IPS-18c (cell line): ENCODE measurements at regions not wholly inside any gene's neighbourhood (a gene's known extent, or its start where the extent isn't known, plus 50 kb on each side); places are given as distances from the start of the nearest gene placed in this dataset.

Source experiments
- H3K4me3 ChIP-seq: 2 replicates; pipeline ENCODE4 v1.7.0; 2013; ENCODE audit warnings: low read depth, mild to moderate bottlenecking, low read length, moderate library complexity; ENCODE audit not compliant: insufficient read depth
- H3K9me3 ChIP-seq: one replicate; pipeline ENCODE4 v1.6.1; 2013; ENCODE audit warnings: mild to moderate bottlenecking, low read length, moderate library complexity; ENCODE audit not compliant: control insufficient read depth, insufficient read depth

DNA sequence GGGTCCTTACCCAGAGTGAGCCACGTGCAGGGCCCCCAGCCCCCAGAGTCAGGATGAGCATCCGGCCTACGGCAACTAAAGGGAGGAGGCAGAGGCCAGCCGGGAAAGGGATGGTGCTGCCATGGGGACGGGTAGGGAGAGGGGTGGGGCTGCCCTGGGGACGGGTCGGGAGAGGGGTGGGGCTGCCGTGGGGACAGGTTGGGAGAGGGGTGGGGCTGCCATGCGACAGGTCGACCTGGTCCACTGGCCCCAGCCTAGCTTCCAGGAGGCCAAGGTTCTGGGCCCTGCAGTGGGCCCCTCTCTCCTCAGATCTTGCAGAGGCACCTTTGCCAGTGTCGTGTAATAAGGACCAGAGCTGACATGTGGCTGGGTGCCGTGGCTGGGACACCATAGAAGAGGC, 187.7 kb downstream of the BRD1 start:
- H3K9me3 ChIP-seq, result no peaks in the 10 kb centered on the region
- H3K4me3 ChIP-seq, result no peak overlapping the region

DNA sequence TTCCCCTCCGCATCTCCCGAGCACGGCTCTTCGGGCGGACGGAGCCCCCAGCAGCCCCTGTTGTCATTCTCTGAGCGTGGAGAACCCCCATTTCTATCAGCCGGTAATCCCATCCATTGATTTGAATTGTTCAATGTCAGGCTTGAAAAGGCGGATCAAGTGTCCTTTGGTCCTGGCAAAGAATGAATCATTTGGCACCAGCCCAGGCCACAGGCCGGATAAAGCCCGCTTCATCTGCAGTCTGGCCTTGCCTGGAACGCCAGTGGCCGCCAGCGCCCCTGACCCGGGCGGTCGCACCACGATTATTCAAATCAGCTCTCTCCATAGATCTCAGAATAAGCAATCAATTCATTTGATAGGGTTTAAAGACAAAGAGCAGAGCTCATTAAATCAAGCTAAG, 188.9 kb downstream of the BRD1 start:
- no peaks in the 10 kb centered on the region for H3K9me3 ChIP-seq
- no peak overlapping the region for H3K4me3 ChIP-seq

DNA sequence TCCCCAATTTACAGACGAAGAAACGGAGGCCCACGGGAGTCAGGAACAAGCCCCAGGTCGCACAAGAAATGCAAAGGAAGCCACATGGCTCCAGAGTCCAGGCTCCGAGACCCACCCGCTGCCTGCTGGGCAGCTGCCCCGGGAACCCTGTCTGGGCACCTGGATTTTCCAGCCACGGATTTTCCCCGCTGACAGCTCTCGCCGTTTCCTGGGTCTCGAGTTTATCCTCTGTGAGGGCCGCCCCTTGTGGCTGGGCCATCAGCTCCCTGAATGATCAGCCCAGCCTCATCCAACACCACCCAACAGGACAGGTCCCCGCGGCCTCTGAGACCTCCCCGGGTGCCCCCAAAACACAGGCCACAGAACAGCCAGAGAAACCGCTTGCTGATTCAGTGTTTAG, 189.7 kb downstream of the BRD1 start:
- Histone ChIP-seq H3K4me3 (no peak overlapping the region), H3K9me3 (no peaks in the 10 kb centered on the region)

DNA sequence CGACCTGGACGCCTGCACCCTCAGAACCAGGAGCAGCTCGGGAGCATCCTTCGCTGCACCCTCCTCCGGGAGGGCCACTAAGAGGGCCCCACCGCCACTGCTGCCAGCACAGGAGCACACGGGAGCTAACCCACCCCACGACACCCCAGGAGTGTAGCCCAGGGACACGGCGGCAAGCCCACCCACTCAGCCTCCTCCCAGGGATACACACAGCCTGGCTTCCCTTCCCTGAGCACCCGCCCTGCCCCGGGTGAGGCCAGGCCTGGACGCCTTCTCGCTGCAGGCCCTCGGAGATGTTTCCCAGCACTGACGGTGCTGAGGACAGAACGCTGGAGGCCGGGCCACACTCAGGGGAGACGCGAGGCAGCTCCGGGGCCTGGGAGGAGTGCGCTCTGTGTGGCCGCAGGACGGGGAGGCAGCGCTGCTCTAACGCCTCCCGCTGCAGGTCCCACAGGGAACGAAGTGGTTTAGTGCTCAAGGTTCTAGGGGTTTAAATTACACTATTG, 190.4 kb downstream of the BRD1 start:
- no peak overlapping the region for H3K4me3 ChIP-seq
- no peaks in the 10 kb centered on the region for H3K9me3 ChIP-seq

DNA sequence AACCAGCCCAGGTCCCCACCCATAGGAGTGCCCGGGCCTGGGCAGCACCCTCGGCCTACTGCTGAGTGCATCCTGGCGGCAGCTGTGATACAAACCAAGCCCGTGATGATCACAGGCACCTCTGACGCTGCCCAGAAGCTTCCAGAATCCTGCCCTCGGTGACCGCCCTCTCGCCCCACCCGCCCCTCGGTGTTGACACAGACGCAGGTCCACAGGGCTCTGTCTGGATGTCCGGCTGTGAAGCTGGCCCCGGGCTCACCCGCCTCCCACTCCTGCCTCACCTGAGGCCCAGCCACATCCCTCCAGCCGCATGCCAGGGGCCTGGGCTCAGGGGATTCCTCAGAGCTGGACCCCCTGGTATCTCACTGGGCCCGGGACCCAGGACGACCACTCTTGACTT, 191.0 kb downstream of the BRD1 start:
- Histone ChIP-seq H3K9me3 (no peaks in the 10 kb centered on the region), H3K4me3 (no peak overlapping the region)

DNA sequence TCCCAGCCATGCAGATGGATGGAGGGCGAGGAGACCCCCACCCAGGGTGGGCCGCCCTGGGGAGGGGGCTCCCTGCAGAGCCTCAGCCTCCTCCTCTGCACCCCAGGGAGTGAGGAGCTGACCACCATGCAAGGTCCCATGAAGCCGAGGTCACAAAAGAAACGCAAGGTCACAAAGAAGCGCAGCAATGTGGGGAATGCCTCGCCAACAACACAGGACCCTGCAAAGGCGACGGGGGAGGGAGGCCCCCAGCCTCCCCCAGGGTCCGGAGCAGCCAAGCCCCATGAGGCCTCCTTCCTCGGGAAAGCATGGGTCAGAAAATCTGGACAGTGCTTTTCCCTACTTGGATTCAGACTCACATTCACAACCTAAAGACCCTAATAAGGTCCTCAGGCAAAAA, 191.5 kb downstream of the BRD1 start:
- Histone ChIP-seq H3K9me3 (no peaks in the 10 kb centered on the region), H3K4me3 (no peak overlapping the region)

DNA sequence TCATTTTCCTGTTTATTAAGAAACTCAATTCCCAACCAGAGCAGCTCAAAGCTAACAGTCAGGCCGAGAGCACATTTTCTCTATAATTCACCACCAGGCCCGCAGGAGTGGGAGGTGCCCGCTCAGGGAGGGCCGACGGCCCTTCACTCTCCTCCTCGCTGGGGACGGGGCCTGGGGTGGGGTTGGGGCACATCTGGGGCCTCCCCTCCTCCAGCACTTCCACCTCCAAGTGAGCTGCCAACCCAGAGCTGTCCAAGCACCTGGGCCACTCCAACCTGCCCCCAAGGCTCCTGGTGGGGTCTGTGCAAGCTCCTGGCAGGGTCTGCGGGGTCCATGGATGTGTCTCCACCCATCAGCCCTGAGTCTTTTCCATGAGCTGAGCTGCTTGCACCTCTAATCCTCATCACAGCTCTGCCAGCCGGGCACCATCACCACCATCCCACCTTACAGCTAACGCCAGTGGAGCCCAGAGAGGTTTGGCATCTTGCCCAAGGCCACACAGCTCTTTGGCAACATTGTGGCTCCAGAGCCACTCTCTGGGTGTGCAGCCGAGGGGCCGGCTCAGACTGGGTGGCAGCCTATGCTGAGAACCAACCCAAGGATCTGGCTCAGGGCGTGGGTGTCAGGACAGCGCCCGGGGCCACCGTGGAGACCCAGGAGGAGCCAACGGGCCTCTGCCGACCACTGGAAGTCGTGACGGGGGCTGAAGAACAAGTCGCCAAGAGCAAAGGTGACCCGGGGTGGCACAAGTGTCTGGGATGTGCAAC, 193.5 kb downstream of the BRD1 start:
- H3K9me3 ChIP-seq, result no peaks in the 10 kb centered on the region
- no peak overlapping the region for H3K4me3 ChIP-seq

DNA sequence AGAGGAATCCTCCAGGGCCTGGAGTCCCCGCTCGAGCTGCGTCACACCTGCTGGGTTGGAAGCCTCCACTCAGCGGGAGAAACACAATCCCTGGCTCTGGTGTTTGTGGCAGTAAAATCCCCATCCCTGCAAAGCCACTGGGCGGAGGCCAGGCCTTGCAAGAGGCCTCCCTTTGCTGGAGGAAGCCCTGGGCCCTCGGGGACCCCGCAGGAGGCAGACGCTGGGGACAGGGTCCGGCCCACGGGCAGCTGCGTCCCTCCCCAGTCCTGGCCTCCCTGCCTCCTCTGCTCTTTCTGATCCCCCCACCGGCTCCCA, 194.7 kb downstream of the BRD1 start:
- no peak overlapping the region for H3K4me3 ChIP-seq
- no peaks in the 10 kb centered on the region for H3K9me3 ChIP-seq

DNA sequence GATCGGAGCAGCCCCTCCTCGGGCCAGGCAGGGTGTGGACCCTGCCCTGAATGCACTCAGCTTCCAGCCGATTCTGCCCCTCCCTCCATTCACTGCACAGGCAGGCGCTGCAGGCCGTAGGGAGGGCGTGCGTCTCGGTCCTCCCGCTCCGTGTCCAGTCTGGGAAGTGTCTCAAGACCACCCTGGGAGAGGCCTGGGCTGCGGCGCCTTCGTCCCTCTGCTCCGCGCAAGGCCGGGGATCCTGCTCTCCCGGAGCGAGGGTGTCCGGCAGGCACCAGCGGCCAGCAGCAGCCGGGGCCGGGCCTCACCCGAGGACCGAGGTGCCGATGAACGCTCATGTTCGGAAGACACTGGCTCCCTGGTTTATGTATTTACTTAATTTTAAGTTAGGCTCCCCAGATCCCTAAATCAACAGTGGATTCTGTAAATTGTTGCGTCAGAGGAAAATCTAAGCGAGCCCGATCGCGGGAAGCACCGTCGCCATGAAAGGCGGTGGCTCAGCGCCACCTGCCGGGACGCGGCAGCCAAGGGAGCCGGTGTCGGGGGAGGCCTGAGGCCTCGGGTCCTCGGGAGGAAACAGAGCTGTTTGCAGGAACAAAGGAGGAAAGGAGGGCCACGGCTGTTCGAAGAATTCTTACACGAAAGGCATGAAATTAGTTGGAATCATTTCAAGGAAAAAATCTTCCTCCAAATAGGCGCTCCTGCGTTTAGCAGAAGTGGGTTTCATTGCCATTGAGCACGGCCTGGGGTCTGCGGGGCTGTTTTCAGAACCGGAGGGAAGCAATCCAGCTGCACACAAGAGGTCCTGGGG, 195.3 kb downstream of the BRD1 start:
- peak overlapping the region; percentile 41 for H3K4me3 ChIP-seq
- H3K9me3 ChIP-seq, result no peaks in the 10 kb centered on the region

DNA sequence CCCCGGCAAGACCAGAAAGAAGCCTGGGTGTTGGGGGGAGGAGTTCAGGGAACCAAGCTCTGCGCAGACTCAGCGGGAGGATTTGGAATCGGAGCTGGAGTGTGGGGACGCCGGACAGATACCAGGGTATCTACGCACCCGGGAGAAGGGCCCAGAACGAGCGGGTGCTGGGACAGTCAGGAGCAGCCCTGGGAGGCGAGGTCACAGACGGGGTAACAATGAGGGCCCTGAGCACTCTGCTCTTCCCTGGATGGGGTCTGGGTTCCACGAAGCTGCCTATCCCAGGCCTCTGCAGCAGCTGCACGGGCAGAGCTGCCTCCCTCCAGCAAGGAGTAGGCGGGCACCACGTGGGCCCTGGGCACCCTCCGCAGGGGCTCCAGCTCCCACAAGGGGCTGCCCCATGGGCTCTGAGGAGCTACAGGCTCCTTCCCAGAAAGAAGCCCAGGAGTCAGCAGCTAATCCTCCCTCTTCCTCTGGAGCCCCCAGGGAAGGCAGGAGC, 197.2 kb downstream of the BRD1 start:
- H3K9me3 ChIP-seq, result no peaks in the 10 kb centered on the region
- H3K4me3 ChIP-seq, result no peak overlapping the region

DNA sequence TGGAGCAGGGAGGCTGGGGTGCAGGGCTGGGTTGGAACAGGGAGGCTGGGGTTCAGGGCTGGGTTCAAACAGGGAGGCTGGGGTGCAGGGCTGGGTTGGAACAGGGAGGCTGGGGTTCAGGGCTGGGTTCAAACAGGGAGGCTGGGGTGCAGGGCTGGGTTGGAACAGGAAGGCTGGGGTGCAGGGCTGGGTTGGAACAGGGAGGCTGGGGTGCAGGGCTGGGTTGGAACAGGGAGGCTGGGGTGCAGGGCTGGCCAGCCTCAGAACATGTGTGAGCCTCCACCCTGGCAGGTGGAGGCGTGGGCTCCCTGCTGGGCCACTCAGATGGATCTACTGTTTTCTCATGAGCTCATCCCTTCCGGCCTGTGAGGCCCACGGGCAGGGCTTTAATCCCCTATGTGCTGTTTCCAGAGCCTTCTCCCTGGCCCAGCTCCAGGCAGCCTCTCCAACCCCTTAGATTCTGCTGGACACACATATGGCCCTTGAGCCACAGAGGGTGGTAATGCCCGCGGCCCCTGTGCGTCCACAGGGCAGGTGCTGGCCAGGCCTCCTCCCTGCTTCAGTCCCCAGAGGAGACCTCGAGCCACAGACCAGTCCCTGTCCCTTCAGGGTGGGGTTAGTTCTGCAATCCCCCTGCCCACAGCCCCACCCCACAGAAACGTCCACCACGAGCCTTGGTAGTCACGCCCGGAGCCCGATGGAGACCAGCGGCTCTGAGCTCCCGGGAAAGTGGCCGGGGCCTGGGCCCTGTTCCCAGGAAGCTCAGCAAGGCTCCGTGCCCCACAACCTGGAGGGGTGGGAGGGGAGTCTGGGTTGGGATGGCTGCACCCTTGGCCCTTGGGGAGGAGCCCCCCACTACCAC, 197.9 kb downstream of the BRD1 start:
- Histone ChIP-seq H3K4me3 (no peak overlapping the region), H3K9me3 (no peaks in the 10 kb centered on the region)

DNA sequence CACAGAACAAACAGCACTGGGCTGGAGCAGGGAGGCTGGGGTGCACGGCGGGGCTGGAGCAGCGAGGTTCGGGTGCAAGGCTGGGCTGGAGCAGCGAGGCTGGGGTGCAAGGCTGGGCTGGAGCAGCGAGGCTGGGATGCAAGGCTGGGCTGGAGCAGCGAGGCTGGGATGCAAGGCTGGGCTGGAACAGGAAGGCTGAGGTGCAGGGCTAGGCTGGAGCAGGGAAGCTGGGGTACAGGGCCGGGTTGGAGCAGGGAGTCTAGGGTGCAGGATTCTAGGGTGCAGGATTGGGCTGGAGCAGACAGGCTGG, 198.5 kb downstream of the BRD1 start:
- H3K9me3 ChIP-seq, result no peaks in the 10 kb centered on the region
- no peak overlapping the region for H3K4me3 ChIP-seq

DNA sequence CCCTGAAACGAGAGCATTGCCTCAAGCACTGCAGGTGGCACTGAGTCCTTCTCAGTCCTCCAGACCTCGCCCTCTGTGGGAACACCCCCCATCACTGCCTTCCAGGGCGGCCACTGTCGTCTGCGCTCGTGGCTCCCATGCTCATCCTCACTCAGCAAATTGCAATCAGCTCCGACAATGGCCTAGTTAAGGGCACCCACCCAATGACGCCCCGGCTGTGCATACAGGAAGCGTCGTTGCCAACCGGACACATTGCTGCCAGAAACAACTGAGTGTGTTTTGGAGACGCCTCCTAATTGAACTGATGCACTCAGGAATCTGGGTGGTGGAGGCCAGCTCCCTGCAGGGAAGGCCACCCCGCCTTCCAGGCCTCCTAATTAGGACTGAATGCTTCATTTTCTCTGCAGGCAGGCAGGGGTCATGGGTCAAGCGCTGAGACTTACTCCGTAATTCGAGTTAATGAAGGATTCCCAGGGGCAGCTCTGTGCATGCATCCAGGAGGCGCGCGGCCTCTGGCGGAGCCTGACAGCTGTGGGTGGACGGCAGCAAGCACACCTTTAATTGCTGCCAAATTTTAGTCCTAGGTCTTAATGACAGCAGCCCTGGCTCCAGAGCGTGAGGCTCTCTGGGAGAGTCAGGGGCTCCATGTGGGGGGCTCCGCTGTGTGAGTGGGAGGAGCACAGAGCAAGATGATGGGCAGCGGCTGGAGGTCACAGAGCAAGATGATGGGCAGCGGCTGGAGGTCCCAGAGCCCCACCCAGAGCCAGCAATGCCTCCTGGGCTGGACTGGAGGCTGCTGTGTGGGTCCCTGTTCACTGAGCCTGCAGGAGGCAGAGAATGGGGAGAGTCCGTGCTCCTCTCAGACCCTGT, 199.0 kb downstream of the BRD1 start:
- no peak overlapping the region for H3K4me3 ChIP-seq
- no peaks in the 10 kb centered on the region for H3K9me3 ChIP-seq

DNA sequence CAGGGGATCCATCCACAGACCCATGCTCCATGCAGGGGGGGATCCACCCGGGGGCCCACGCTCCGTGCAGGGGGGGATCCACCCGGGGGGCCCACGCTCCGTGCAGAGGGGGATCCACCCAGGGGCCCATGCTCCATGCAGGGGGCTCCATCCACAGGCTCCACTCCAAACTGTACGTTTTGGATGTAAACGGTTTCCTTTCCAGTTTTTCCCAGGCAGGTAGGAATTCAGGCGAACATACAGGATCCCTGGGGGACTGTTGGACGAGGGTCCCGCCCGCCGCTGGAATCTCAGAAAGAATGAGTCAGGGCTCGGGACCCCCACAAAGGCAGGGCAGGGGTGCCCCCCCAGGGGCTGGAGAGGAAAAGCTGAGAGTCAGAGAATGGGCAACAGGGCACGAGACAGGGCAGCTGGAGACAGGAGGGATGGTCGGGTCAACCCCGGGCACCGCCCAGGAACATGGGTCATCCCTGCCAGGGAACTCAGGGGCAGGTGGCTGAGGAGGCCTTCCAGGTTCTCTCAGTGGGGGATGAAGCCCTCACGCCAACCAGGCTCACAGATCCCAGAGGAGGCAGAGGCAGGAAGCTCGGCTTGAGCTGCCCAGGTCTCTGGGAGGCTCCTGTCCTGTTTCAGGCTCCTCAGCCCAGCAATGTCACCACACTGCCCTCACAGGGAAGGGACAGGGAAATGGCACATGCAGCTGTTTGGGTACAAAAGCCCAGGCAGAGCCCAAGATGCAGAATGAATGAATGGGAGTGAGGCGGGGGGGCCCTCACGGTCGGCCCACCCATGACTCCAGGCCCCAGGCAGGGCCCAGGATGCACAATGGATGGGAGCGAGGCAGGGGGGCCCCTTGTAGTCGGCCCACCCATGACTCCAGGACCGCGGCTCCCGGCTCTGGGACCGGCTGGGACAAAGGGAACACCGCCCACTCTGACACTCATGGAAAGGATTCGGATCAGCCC, 200.2 kb downstream of the BRD1 start:
- Histone ChIP-seq H3K4me3 (no peak overlapping the region), H3K9me3 (no peaks in the 10 kb centered on the region)

DNA sequence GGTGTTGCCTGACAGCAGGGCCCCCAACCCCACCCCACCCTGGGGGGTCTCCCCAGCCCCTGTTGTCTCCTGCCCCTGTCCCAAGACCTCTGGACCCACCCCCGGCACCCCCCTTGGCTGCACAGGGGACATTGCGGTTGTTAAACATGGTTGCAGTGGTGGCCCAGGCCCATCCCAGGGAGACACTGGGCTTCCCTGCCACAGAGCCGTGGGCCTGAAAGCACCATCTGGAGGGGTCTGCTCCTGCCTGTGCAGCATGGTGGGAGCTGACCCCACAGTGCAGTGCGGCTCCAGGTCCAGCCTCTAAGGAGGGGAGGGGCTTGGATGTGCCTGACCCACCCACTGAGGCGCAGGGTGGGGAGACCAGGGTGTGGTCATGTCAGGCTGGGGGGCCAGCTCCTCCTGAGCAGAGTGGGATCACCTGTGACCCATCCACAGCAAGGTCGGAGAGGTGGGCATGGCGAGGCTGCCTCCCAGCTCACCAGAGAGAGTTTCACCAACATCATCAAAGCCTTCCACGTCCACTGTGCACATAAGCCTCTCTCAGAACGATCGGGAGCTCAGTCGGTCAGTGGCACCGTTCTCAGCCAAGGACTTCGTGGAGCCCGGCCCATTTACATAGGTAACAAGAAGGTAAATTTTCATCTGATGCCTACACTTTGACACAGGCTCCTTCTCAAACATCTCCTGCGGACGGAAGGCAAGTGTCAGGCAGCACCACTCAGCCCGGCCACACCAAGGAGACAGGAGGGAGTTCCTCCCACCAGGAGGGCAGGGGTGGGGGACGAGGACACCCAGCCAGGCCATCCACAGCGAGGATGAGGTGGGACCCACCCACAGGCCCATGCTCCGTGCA, 201.1 kb downstream of the BRD1 start:
- Histone ChIP-seq H3K9me3 (no peaks in the 10 kb centered on the region), H3K4me3 (no peak overlapping the region)
